Colonic mucosa (tissue), 4 donors: ENCODE measurements at regions not wholly inside any gene's neighbourhood (a gene's known extent, or its start where the extent isn't known, plus 50 kb on each side); places are given as distances from the start of the nearest gene placed in this dataset.

ENCODE experiments used
- DNase-seq: peaks from one replicate; pipeline ENCODE4 v3.0.0-alpha.2; 2020
- H3K27ac ChIP-seq: fragments of 200-600 bp; one replicate; pipeline ENCODE4 v1.8.0; 2021
- H3K27me3 ChIP-seq: fragments of 200-600 bp; one replicate; pipeline ENCODE4 v1.8.0; 2021
- H3K36me3 ChIP-seq: fragments of 200-600 bp; one replicate; pipeline ENCODE4 v1.8.0; 2021
- H3K4me1 ChIP-seq: fragments of 200-600 bp; one replicate; pipeline ENCODE4 v1.8.0; 2021; ENCODE audit warnings: mild to moderate bottlenecking
- H3K4me3 ChIP-seq: fragments of 200-600 bp; one replicate; pipeline ENCODE4 v1.8.0; 2021
- H3K9ac ChIP-seq, 2 donors: one replicate each; pipeline ENCODE4 v1.7.0; 2013; ENCODE audit warnings: control low read depth in 2 of 2, low read depth in 2 of 2, low read length in 2 of 2
- H3K9me3 ChIP-seq: fragments of 200-600 bp; one replicate; pipeline ENCODE4 v1.8.0; 2021
- CTCF ChIP-seq: fragments of 200-600 bp; IDR thresholded peaks from one replicate; pipeline ENCODE4 v1.8.0; 2022; ENCODE audit warnings: antibody characterized with exemption, mild to moderate bottlenecking
- intact Hi-C: fragments of 100-400 bp; cut with DNase I; formaldehyde crosslinking; loops from one replicate; pipeline ENCODE4 v1.14.1; 2022
- donor health status: healthy.
- donor health status: DM: no; HTN: no; CAD: no.
- donor health status: DM: no; HTN: no; CAD: no.

- peak; percentile 10 for DNase-seq
- Histone ChIP-seq H3K4me1 (no peaks in the 10 kb centered on the region), H3K9me3 (no peaks in the 10 kb centered on the region), H3K9ac (no peak overlapping the region), H3K27ac (no peak overlapping the region), H3K27me3 (no peaks in the 10 kb centered on the region), H3K36me3 (no peaks in the 10 kb centered on the region), H3K4me3 (no peak overlapping the region)
- intact Hi-C loops = no loop called here
- no peak for TF ChIP-seq CTCF
Measured at GRCh38 chr2:16130906-16131400, 190.6 kb downstream of the MYCN start.

GRCh38 chr2:16130541-16130880, 190.2 kb downstream of the MYCN start:
- no peak overlapping the region for H3K9ac ChIP-seq
- no peak overlapping the region for H3K4me3 ChIP-seq
- no peaks in the 10 kb centered on the region for H3K9me3 ChIP-seq
- H3K27ac ChIP-seq = no peak overlapping the region
- H3K4me1 ChIP-seq = no peaks in the 10 kb centered on the region
- no peak for TF ChIP-seq CTCF
- intact Hi-C loops = no loop called here
- no peak for DNase-seq
- H3K36me3 ChIP-seq = no peaks in the 10 kb centered on the region
- H3K27me3 ChIP-seq = no peaks in the 10 kb centered on the region

GRCh38 chr2:16129716-16130540, 189.6 kb downstream of the MYCN start:
- no peaks in the 10 kb centered on the region for H3K9me3 ChIP-seq
- intact Hi-C loops = no loop called here
- no peaks in the 10 kb centered on the region for H3K4me1 ChIP-seq
- no peaks in the 10 kb centered on the region for H3K36me3 ChIP-seq
- no peak overlapping the region for H3K4me3 ChIP-seq
- no peak overlapping the region for H3K9ac ChIP-seq
- H3K27ac ChIP-seq = no peak overlapping the region
- no peak for TF ChIP-seq CTCF
- H3K27me3 ChIP-seq = no peaks in the 10 kb centered on the region
- peak; percentile 7 for DNase-seq

GRCh38 chr2:16128746-16129610, 188.6 kb downstream of the MYCN start:
- Histone ChIP-seq H3K4me3 (no peak overlapping the region), H3K27ac (no peak overlapping the region), H3K9me3 (no peaks in the 10 kb centered on the region), H3K36me3 (no peaks in the 10 kb centered on the region), H3K4me1 (peaks cover 3% of the 10 kb centered on the region), H3K9ac (no peak overlapping the region), H3K27me3 (no peaks in the 10 kb centered on the region)
- intact Hi-C loops = no loop called here
- TF ChIP-seq CTCF = no peak
- DNase-seq = peak; percentile 2

- DNase-seq = peak; percentile 15
- intact Hi-C loops = no loop called here
- H3K4me3 ChIP-seq = no peak overlapping the region
Measured at GRCh38 chr2:16127958-16128357, 187.6 kb downstream of the MYCN start.

More at GRCh38 chr2:16127958-16128357, 187.6 kb downstream of the MYCN start:
- no peaks in the 10 kb centered on the region for H3K9me3 ChIP-seq
- no peak overlapping the region for H3K9ac ChIP-seq
- no peaks in the 10 kb centered on the region for H3K27me3 ChIP-seq
- H3K27ac ChIP-seq = no peak overlapping the region
- TF ChIP-seq CTCF = no peak
- H3K36me3 ChIP-seq = no peaks in the 10 kb centered on the region
- peaks cover 7% of the 10 kb centered on the region for H3K4me1 ChIP-seq
